ENCODE measurements at regions not wholly inside any gene's neighbourhood (a gene's known extent, or its start where the extent isn't known, plus 50 kb on each side); places are given as distances from the start of the nearest gene placed in this dataset.

- H3K9me3 ChIP-seq, result no peaks in the 10 kb centered on the region
- H3K27ac ChIP-seq, result no peak overlapping the region
- in situ Hi-C loops (cut with MboI; ENCODE audit: low sequenced_read_pairs in 4 of 4), result no loop called here
Observed at GRCh38 chr5:3026099-3026498, 274.6 kb upstream of the IRX2 start.

DNA sequence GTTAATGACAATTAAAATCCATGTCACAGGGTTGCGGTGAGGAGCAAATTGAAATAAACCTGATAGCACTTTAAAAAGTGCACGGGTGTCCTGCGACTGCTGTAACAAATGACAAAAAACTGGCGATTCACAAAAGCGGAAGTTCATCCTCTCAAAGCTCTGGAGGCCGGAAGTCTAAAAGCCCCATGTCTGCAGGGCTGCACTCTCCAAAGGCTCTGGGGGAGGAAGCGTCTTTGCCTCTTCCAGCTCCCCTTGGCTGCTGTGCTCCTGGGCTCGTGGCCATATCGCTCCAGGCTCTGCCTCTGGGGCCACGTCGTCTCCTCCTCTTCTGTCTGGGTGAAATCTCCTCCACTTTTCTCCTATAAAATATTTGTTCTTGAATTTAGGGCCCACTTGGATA is 273.9 kb upstream of the IRX2 start:
- Histone ChIP-seq H3K36me3 (no peaks in the 10 kb centered on the region), H3K4me1 (no peaks in the 10 kb centered on the region), H3K4me3 (no peak overlapping the region), H3K9me3 (no peaks in the 10 kb centered on the region), H3K27me3 (no peaks in the 10 kb centered on the region), H3K27ac (no peak overlapping the region)
- in situ Hi-C loops (cut with MboI; ENCODE audit: low sequenced_read_pairs in 4 of 4) (no loop called here), intact Hi-C loops (cut with DNase I; ENCODE audit: low total_unique reads) (no loop called here)
- no peak for ATAC-seq
- DNase-seq, result no peak
- TF ChIP-seq POLR2A (IDR thresholded peaks at IDR 0.05), result no peak

More at GRCh38 chr5:3026099-3026498, 274.6 kb upstream of the IRX2 start:
- TF ChIP-seq POLR2A (IDR thresholded peaks at IDR 0.05), result no peak
- TF ChIP-seq, protein P1, sequence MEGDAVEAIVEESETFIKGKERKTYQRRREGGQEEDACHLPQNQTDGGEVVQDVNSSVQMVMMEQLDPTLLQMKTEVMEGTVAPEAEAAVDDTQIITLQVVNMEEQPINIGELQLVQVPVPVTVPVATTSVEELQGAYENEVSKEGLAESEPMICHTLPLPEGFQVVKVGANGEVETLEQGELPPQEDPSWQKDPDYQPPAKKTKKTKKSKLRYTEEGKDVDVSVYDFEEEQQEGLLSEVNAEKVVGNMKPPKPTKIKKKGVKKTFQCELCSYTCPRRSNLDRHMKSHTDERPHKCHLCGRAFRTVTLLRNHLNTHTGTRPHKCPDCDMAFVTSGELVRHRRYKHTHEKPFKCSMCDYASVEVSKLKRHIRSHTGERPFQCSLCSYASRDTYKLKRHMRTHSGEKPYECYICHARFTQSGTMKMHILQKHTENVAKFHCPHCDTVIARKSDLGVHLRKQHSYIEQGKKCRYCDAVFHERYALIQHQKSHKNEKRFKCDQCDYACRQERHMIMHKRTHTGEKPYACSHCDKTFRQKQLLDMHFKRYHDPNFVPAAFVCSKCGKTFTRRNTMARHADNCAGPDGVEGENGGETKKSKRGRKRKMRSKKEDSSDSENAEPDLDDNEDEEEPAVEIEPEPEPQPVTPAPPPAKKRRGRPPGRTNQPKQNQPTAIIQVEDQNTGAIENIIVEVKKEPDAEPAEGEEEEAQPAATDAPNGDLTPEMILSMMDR (IDR thresholded peaks at IDR 0.05 in 4 of 5, conservative IDR thresholded peaks at IDR 0.05 in 1 of 5), result no peak
- intact Hi-C loops (cut with DNase I; ENCODE audit: low total_unique reads), result no loop called here
- Histone ChIP-seq H3K4me3 (no peak overlapping the region), H3K36me3 (no peaks in the 10 kb centered on the region), H3K4me1 (no peaks in the 10 kb centered on the region), H3K27me3 (no peaks in the 10 kb centered on the region)
- ATAC-seq, result no peak
- no peak for DNase-seq

DNA sequence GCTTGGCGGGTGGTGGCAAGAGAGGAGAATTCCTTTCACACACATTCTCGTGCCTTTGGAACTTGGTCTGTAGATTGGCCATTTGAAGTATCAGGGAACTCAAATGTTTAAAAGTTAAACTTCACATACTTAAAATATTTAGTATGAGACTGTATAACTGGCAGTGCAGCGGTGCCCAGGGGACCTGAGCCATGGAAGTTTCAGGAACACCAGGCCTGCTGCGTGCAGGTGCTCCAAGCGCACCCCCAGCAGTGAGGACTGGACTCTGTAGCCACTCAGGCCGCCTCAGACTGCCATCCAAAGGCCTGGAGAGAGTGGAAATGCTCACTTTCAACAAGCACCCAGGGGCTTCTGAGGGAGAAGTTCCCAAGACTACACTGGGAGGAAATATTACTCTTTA is 273.5 kb upstream of the IRX2 start:
- in situ Hi-C loops (cut with MboI; ENCODE audit: low sequenced_read_pairs in 4 of 4), result no loop called here
- ATAC-seq, result no peak
- intact Hi-C loops (cut with DNase I; ENCODE audit: low total_unique reads), result no loop called here
- DNase-seq, result no peak
- no peaks in the 10 kb centered on the region for H3K36me3 ChIP-seq
- H3K27me3 ChIP-seq, result no peaks in the 10 kb centered on the region
- H3K4me1 ChIP-seq, result no peaks in the 10 kb centered on the region
- H3K27ac ChIP-seq, result no peak overlapping the region
- H3K9me3 ChIP-seq, result no peaks in the 10 kb centered on the region
- no peak for TF ChIP-seq POLR2A (IDR thresholded peaks at IDR 0.05)
- TF ChIP-seq, protein P1 (IDR thresholded peaks at IDR 0.05 in 4 of 5, conservative IDR thresholded peaks at IDR 0.05 in 1 of 5), result no peak
- H3K4me3 ChIP-seq, result no peak overlapping the region

DNA sequence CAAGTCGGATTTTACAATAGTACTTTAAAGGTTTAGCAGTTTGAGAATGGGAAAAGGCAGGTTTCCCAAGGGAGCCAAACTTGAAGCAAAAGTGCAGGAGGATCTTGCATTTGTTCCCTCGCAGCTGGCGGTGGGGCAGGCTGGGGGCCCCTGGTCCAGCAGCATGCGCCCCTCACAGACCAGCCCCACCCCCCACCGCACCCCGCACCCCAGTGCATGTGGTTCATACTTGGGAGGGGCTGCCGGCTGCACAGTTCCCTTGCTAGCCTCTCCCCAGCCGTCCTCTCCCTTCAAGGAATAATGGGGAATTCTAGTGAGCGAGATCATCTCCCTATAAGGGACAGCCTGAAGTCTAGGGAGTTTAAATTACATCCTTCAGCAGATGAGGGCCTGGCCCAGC is 273.1 kb upstream of the IRX2 start:
- H3K4me1 ChIP-seq, result no peaks in the 10 kb centered on the region
- H3K36me3 ChIP-seq, result no peaks in the 10 kb centered on the region
- H3K27me3 ChIP-seq, result no peaks in the 10 kb centered on the region
- intact Hi-C loops (cut with DNase I; ENCODE audit: low total_unique reads) (no loop called here), in situ Hi-C loops (cut with MboI; ENCODE audit: low sequenced_read_pairs in 4 of 4) (no loop called here)
- TF ChIP-seq, protein P1 (IDR thresholded peaks at IDR 0.05 in 4 of 5, conservative IDR thresholded peaks at IDR 0.05 in 1 of 5), result no peak
- TF ChIP-seq POLR2A (IDR thresholded peaks at IDR 0.05), result no peak
- ATAC-seq, result no peak
- H3K27ac ChIP-seq, result no peak overlapping the region
- no peak overlapping the region for H3K4me3 ChIP-seq
- H3K9me3 ChIP-seq, result no peaks in the 10 kb centered on the region
- DNase-seq, result no peak

GRCh38 chr5:3024126-3024525 is 272.6 kb upstream of the IRX2 start:
- Histone ChIP-seq H3K36me3 (no peaks in the 10 kb centered on the region), H3K4me1 (no peaks in the 10 kb centered on the region), H3K4me3 (no peak overlapping the region), H3K27me3 (no peaks in the 10 kb centered on the region), H3K27ac (no peak overlapping the region), H3K9me3 (no peaks in the 10 kb centered on the region)
- DNase-seq (no peak), ATAC-seq (no peak)
- intact Hi-C loops (cut with DNase I; ENCODE audit: low total_unique reads), result no loop called here
- in situ Hi-C loops (cut with MboI; ENCODE audit: low sequenced_read_pairs in 4 of 4), result no loop called here
- no peak for TF ChIP-seq POLR2A (IDR thresholded peaks at IDR 0.05)
- TF ChIP-seq, protein P1 (IDR thresholded peaks at IDR 0.05 in 4 of 5, conservative IDR thresholded peaks at IDR 0.05 in 1 of 5), result no peak
